Loucy (cell line): ENCODE measurements at regions not wholly inside any gene's neighbourhood (a gene's known extent, or its start where the extent isn't known, plus 50 kb on each side); places are given as distances from the start of the nearest gene placed in this dataset.

Source experiments
- CTCF ChIP-seq: fragments of 200-600 bp; sonication (generic); conservative IDR thresholded peaks from 2 replicates; pipeline ENCODE4 v1.5.1; 2014; ENCODE audit warnings: mild to moderate bottlenecking, antibody characterized with exemption, low read length
- EZH2phosphoT487 ChIP-seq: fragments of 200-600 bp; IDR thresholded peaks from 2 replicates; pipeline ENCODE4 v1.6.1; 2018; ENCODE audit warnings: antibody characterized with exemption, mild to moderate bottlenecking, moderate library complexity, borderline replicate concordance

GRCh38 chr20:51204794-51205193, 181.9 kb upstream of the KCNG1 start:
- no peak for TF ChIP-seq CTCF
- TF ChIP-seq EZH2phosphoT487 = no peak
